Left kidney (tissue), 1 donor: ENCODE measurements at regions not wholly inside any gene's neighbourhood (a gene's known extent, or its start where the extent isn't known, plus 50 kb on each side); places are given as distances from the start of the nearest gene placed in this dataset.
"Not testable (repeated sequence)": the region's sequence is repeated elsewhere in the genome, so short reads cannot be mapped to it uniquely, and the experiment has no call there.

Experiments
- DNase-seq: peaks from one replicate; pipeline ENCODE4 v3.0.0-alpha.2; 2013

GRCh38 chr1:219347921-219348391 lies 174.3 kb downstream of the LYPLAL1 start:
- no peak for DNase-seq

- no peak for DNase-seq
These were observed 173.7 kb downstream of the LYPLAL1 start for GRCh38 chr1:219347376-219347775.

DNA sequence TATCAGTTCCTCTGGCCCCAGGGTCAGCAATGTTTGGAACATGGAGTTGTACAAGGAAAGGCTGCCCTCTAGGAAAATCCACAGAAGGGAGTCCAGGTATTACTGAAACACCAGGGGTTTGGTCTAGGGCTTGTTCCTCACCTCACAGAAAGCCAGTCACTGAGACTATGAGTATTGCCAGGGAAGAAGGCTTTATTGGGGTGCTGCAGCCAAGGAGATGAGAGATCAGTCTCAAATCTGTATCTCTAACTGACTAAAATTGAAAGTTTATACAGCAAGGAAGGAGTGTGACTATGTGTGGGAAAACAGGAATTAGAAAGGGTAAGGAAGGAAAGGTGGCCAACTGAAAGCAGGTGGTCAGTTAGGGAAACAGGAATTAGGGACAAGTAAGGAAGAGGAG lies 172.3 kb downstream of the LYPLAL1 start:
- DNase-seq, result no peak

- DNase-seq, result no peak
These were observed 169.2 kb downstream of the LYPLAL1 start for GRCh38 chr1:219342836-219343235.

- DNase-seq, result no peak
These were observed 167.1 kb downstream of the LYPLAL1 start for GRCh38 chr1:219340796-219341195.

DNA sequence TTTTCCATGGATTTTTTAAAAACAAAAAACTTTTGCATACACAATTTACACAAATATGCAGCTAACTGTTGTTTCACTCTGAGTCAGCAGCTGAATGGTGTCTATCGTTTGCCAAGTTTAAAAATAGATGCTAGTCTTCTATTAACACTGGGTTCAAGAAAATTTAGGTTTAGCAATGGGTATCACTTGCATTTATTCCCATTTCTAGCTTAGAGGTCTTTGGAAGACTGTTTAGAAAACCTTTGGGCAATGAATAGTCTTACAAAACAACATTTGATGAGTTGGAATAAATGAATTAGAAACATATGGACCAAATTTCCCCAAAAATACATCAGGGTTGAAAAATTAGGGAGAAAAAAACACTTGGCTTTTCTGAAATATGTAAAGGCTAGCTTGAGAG lies 165.8 kb downstream of the LYPLAL1 start:
- DNase-seq, result no peak

GRCh38 chr1:219337588-219337987 lies 163.9 kb downstream of the LYPLAL1 start:
- DNase-seq, result no peak

GRCh38 chr1:219333626-219334025 lies 159.9 kb downstream of the LYPLAL1 start:
- DNase-seq, result no peak

- no peak for DNase-seq
These were observed 157.7 kb downstream of the LYPLAL1 start for GRCh38 chr1:219331424-219331823.

DNA sequence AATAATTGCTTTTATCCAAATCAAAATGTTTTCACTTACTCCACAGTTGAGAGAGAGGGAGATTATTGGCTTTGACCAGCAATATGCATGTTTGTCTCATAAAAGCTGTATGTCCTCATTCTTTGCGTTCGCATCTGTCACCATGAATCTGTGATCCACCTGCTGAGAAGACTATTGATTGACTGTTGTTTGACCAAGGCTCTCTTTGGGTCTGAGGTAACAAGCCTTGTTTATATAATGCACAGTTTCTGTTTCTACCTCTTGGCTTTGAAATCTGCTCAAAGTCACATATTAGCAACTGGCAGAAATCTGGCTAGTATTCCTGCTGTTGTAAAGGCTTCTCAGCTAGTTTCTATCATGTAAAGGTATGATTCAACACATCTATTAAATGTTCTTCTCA lies 157.0 kb downstream of the LYPLAL1 start:
- no peak for DNase-seq

DNA sequence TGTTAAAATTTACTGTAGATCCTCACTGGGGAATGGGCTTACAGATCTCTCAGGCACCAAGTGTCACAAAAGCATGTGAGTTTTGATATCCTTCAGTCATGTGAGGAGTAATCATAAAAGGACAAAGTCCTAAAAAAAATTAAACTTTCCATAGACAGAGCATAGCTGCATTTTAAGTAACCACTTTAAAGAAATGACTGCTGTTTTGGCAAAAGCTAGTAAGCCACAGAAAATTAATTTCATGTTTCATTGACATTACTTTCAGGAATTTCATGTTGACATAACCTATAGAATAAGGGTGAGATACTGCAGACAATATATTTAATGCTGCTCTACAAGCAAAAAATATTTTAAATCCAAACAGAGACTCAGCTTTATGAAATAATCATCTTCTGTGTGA lies 156.3 kb downstream of the LYPLAL1 start:
- DNase-seq, result no peak

- DNase-seq, result no peak
These were observed 155.9 kb downstream of the LYPLAL1 start for GRCh38 chr1:219329578-219329977.

GRCh38 chr1:219326843-219327242 lies 153.2 kb downstream of the LYPLAL1 start:
- no peak for DNase-seq

DNA sequence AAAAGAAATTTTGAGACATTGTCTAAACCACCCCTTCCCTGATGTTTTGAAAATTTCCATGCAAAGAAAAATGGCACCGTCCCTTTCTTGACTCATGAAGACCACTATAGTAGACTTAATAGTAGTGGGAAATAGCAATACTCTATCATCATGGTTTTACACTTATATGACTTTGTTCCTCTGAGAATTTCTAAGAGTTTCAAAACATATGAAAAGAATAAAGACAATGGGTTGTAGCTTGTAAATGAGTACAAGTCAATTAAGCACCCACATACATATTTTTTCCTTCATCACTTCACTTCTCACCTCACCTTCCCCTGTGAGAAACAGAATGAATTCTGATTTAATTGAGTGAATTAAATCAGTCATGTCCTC lies 151.7 kb downstream of the LYPLAL1 start:
- DNase-seq, result no peak

- DNase-seq, result no peak
These were observed 151.1 kb downstream of the LYPLAL1 start for GRCh38 chr1:219324629-219325367.

GRCh38 chr1:219324171-219324570 lies 150.5 kb downstream of the LYPLAL1 start:
- no peak for DNase-seq

DNA sequence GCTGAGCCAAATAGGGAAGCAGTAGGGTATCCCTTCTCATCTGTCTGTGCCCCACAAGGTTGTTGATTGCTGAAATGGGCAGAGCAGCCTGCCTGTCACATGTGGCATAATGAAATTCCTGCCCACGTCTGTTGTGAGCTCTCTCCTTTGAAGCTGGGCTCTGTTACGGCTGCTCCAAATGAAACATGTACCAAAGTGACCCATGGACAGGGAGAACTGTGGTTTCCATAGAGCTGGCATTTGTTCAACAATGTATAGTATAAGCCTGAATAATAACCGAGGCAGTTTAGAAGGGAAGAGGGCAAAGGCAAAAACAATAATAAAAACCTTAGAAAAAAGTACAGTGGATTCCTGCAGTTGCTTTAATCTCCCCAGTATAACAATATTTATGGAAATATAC lies 149.7 kb downstream of the LYPLAL1 start:
- no peak for DNase-seq

- no peak for DNase-seq
These were observed 149.1 kb downstream of the LYPLAL1 start for GRCh38 chr1:219322766-219323165.

DNA sequence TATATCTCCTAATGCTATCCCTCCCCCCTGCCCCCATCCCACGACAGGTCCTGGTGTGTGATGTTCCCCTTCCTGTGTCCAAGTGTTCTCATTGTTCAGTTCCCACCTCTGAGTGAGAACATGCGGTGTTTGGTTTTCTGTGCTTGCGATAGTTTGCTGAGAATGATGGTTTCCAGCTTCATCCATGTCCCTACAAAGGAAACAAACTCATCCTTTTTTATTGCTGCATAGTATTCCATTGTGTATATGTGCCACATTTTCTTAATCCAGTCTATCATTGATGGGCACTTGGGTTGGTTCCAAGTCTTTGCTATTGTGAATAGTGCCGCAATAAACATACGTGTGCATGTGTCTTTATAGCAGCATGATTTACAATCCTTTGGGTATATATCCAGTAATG lies 146.9 kb downstream of the LYPLAL1 start:
- DNase-seq, result not testable (repeated sequence)

DNA sequence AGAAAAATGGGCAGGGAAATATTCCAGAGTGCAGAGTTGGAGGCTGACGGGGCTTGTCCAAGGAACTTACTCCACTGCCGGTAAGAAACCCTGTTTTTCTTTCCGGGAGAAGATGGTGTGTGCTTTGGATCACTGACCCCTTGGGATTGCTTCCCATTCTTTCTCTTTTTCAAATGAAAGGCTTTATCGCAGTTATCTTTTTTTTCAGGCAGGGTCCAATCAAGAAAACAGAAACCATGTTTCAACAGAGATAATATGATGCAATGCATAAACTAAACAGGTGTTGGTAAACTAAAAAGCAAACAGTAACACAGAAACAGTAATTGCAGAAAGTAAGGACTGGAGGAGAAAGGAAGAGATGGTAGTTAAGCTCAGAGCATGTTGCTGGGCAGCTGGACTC lies 145.1 kb downstream of the LYPLAL1 start:
- DNase-seq, result no peak

- no peak for DNase-seq
These were observed 144.2 kb downstream of the LYPLAL1 start for GRCh38 chr1:219317762-219318353.

DNA sequence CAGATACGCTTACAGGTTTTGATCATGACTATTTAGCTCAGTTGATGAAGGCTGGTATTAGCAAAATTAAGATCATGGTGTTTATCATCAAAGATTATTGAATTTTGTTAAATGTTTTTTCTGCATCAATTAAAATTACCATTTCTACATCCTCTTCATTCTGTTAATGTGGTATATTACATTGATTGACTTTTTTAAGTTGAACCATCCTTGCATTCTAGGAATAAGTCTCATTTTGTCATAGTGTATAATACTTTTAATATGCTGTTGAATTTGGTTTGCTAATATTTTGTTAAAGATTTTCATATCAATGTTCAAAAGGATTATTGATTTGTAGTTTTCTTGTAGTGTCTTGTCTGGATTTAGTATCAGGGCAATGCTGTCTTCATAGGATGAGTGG lies 142.4 kb downstream of the LYPLAL1 start:
- no peak for DNase-seq

DNA sequence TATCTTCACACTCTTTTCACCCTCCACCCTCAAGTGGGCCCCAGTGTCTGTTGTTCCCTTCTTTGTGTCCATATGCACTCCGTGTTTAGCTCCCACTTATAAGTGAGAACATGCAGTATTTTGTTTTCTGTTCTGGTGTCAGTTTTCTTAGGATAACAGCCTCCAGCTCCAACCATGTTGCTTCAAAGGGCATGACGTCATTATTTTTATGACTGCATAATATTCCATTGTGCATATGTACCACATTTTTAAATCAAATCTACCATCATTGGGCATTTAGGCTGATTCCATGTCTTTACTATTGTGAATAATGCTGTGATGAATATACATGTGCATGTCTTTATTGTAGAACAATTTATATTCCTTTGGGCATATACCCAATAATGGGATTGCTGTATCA lies 140.3 kb downstream of the LYPLAL1 start:
- DNase-seq, result no peak

GRCh38 chr1:219312967-219313366 lies 139.3 kb downstream of the LYPLAL1 start:
- no peak for DNase-seq
